ENCODE measurements at regions not wholly inside any gene's neighbourhood (a gene's known extent, or its start where the extent isn't known, plus 50 kb on each side); places are given as distances from the start of the nearest gene placed in this dataset.

- peaks cover 53% of the 10 kb centered on the region for H3K79me2 ChIP-seq (ENCODE audit: control insufficient read depth, insufficient read depth, low read length)
- FAIRE-seq (no peak), DNase-seq (ENCODE audit: low read depth, low spot score) (no peak)
- H3K4me1 ChIP-seq (ENCODE audit: control insufficient read depth, extremely low read depth, insufficient read depth, low read length), result peaks cover 37% of the 10 kb centered on the region
- H3K27ac ChIP-seq (ENCODE audit: control insufficient read depth, insufficient read depth, low read length), result peak overlapping the region; percentile 51
- H4K20me1 ChIP-seq (ENCODE audit: control insufficient read depth, extremely low read depth, insufficient read depth, low read length), result no peaks in the 10 kb centered on the region
- H3K9me1 ChIP-seq (ENCODE audit: control insufficient read depth, extremely low read depth, insufficient read depth, low read length), result peaks cover 4% of the 10 kb centered on the region
- H3K9me3 ChIP-seq (ENCODE audit: control insufficient read depth, low read depth, low read length), result no peaks in the 10 kb centered on the region
- dilution Hi-C loops (cut with MboI; ENCODE audit: extremely low pct_ligation_motif_present, low sequenced_read_pairs), result no loop called here
- H3K4me2 ChIP-seq (ENCODE audit: control insufficient read depth, extremely low read depth, insufficient read depth, low read depth, low read length), result peak overlapping the region; percentile 80
- H3K9ac ChIP-seq (ENCODE audit: control insufficient read depth, extremely low read depth, insufficient read depth, low read length), result peak overlapping the region; percentile 41
- H3K36me3 ChIP-seq (ENCODE audit: control insufficient read depth in 2 of 2, extremely low read depth in 1 of 2, insufficient read depth in 2 of 2, low read length in 2 of 2), result peaks cover 0 to 4% of the 10 kb centered on the region in 2 experiments
- no peak overlapping the region for H2AFZ ChIP-seq (ENCODE audit: control insufficient read depth, low read length)
- no peaks in the 10 kb centered on the region for H3K27me3 ChIP-seq (ENCODE audit: control insufficient read depth, extremely low read depth, insufficient read depth, low read length)
- TF ChIP-seq EZH2 (IDR thresholded peaks at IDR 0.05; ENCODE audit: low read length) (no peak), CTCF (optimal IDR thresholded peaks at IDR 0.05 in 1 of 3, IDR thresholded peaks at IDR 0.05 in 1 of 3, conservative IDR thresholded peaks at IDR 0.05 in 1 of 3; ENCODE audit: extremely low read depth in 1 of 3, insufficient read depth in 2 of 3, low read length in 3 of 3) (no peak)
- peak overlapping the region in 2 of 3 experiments; percentile 42 to 46 for H3K4me3 ChIP-seq (ENCODE audit: control insufficient read depth in 2 of 3, extremely low read depth in 1 of 3, insufficient read depth in 2 of 3, low read depth in 1 of 3, low read length in 3 of 3)
Observed at GRCh38 chr3:159829056-159829455, 159.6 kb upstream of the IL12A start.

- no peak overlapping the region for H2AFZ ChIP-seq (ENCODE audit: control insufficient read depth, low read length)
- peaks cover 31% of the 10 kb centered on the region for H3K4me1 ChIP-seq (ENCODE audit: control insufficient read depth, extremely low read depth, insufficient read depth, low read length)
- no peak for TF ChIP-seq EZH2 (IDR thresholded peaks at IDR 0.05; ENCODE audit: low read length)
- no peak for TF ChIP-seq CTCF (optimal IDR thresholded peaks at IDR 0.05 in 1 of 3, IDR thresholded peaks at IDR 0.05 in 1 of 3, conservative IDR thresholded peaks at IDR 0.05 in 1 of 3; ENCODE audit: extremely low read depth in 1 of 3, insufficient read depth in 2 of 3, low read length in 3 of 3)
- no peaks in the 10 kb centered on the region for H3K27me3 ChIP-seq (ENCODE audit: control insufficient read depth, extremely low read depth, insufficient read depth, low read length)
- peak overlapping the region; percentile 51 for H3K27ac ChIP-seq (ENCODE audit: control insufficient read depth, insufficient read depth, low read length)
- no peak overlapping the region for H3K9ac ChIP-seq (ENCODE audit: control insufficient read depth, extremely low read depth, insufficient read depth, low read length)
- peaks cover 0 to 4% of the 10 kb centered on the region in 2 experiments for H3K36me3 ChIP-seq (ENCODE audit: control insufficient read depth in 2 of 2, extremely low read depth in 1 of 2, insufficient read depth in 2 of 2, low read length in 2 of 2)
- peak; percentile 97 for FAIRE-seq
- peak overlapping the region in 1 of 3 experiments; percentile 46 for H3K4me3 ChIP-seq (ENCODE audit: control insufficient read depth in 2 of 3, extremely low read depth in 1 of 3, insufficient read depth in 2 of 3, low read depth in 1 of 3, low read length in 3 of 3)
- no peaks in the 10 kb centered on the region for H3K9me3 ChIP-seq (ENCODE audit: control insufficient read depth, low read depth, low read length)
- dilution Hi-C loops (cut with MboI; ENCODE audit: extremely low pct_ligation_motif_present, low sequenced_read_pairs), result no loop called here
- peak; percentile 97 for DNase-seq (ENCODE audit: low read depth, low spot score)
- H3K4me2 ChIP-seq (ENCODE audit: control insufficient read depth, extremely low read depth, insufficient read depth, low read depth, low read length), result peak overlapping the region; percentile 80
- no peaks in the 10 kb centered on the region for H4K20me1 ChIP-seq (ENCODE audit: control insufficient read depth, extremely low read depth, insufficient read depth, low read length)
- H3K79me2 ChIP-seq (ENCODE audit: control insufficient read depth, insufficient read depth, low read length), result peaks cover 59% of the 10 kb centered on the region
- H3K9me1 ChIP-seq (ENCODE audit: control insufficient read depth, extremely low read depth, insufficient read depth, low read length), result peaks cover 4% of the 10 kb centered on the region
Observed at GRCh38 chr3:159829539-159830227, 159.0 kb upstream of the IL12A start.
